T follicular helper cell (primary cell): ENCODE measurements at regions not wholly inside any gene's neighbourhood (a gene's known extent, or its start where the extent isn't known, plus 50 kb on each side); places are given as distances from the start of the nearest gene placed in this dataset.

Experiments
- DNase-seq: peaks from one replicate; pipeline ENCODE4 v3.0.0-alpha.2; 2020; ENCODE audit warnings: low read depth

- DNase-seq = no peak
Observed at GRCh38 chr13:22235285-22235949, 564.5 kb downstream of the FGF9 start.

GRCh38 chr13:22235950-22236290 is 565.0 kb downstream of the FGF9 start:
- DNase-seq = no peak

GRCh38 chr13:22238269-22238668 is 567.4 kb downstream of the FGF9 start:
- DNase-seq = no peak

- DNase-seq = no peak
Observed at GRCh38 chr13:22240716-22241115, 569.8 kb downstream of the FGF9 start.

- DNase-seq = no peak
Observed at GRCh38 chr13:22243469-22244163, 572.7 kb downstream of the FGF9 start.

- DNase-seq = no peak
Observed at GRCh38 chr13:22252281-22252830, 581.5 kb downstream of the FGF9 start.

GRCh38 chr13:22253107-22253506 is 582.2 kb downstream of the FGF9 start:
- DNase-seq = no peak

GRCh38 chr13:22256111-22256639 is 585.3 kb downstream of the FGF9 start:
- DNase-seq = no peak

- DNase-seq = no peak
Observed at GRCh38 chr13:22262001-22262885, 591.4 kb downstream of the FGF9 start.

GRCh38 chr13:22263185-22263584 is 592.3 kb downstream of the FGF9 start:
- no peak for DNase-seq

- no peak for DNase-seq
Observed at GRCh38 chr13:22265563-22265962, 594.7 kb downstream of the FGF9 start.

GRCh38 chr13:22270881-22271280 is 600.0 kb downstream of the FGF9 start:
- DNase-seq = no peak

- DNase-seq = no peak
Observed at GRCh38 chr13:22271903-22272302, 601.0 kb downstream of the FGF9 start.

GRCh38 chr13:22275393-22275792 is 604.5 kb downstream of the FGF9 start:
- DNase-seq = no peak

GRCh38 chr13:22276616-22277015 is 605.7 kb downstream of the FGF9 start:
- DNase-seq = no peak

- peak; percentile 51 for DNase-seq
Observed at GRCh38 chr13:22278336-22278929, 607.6 kb downstream of the FGF9 start.

- no peak for DNase-seq
Observed at GRCh38 chr13:22285867-22286266, 615.0 kb downstream of the FGF9 start.

GRCh38 chr13:22286338-22286737 is 615.5 kb downstream of the FGF9 start:
- DNase-seq = no peak

- DNase-seq = no peak
Observed at GRCh38 chr13:22287343-22287920, 616.6 kb downstream of the FGF9 start.

GRCh38 chr13:22288496-22288895 is 617.6 kb downstream of the FGF9 start:
- DNase-seq = no peak

- DNase-seq = no peak
Observed at GRCh38 chr13:22289711-22290110, 618.8 kb downstream of the FGF9 start.

- no peak for DNase-seq
Observed at GRCh38 chr13:22298530-22298929, 627.7 kb downstream of the FGF9 start.
